ENCODE measurements at regions not wholly inside any gene's neighbourhood (a gene's known extent, or its start where the extent isn't known, plus 50 kb on each side); places are given as distances from the start of the nearest gene placed in this dataset.

DNA sequence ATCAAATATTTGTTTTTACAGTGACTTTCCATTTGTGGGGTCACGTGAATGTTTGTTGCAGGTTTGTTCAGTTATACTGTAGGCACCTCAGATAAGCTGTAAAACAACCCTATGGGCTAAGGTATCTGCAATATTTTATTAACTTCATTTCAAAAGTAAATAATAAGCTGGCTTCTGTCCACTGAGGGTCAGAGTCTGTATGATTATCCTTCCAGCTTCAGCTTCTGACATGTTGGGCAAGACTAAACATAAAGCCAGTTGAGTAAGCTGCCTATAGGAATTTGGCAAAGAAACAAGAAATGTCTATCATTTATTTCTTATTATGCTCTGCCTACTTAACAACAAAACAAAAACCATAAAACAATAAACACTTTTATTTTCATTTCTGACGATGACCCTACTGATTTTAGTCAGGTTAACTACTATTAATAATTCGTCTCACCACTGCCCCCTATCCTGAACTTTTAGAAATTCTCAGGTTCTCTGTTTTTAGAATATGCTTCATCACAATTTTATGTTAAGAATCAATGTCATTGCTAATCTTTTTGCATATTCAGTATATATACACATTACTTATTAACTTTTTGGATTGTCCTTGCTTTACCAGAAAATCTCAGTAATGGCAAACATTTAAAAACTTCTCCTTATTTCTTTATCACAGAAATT, 413.6 kb upstream of the ADAMTSL1 start:
- no peak overlapping the region for H3K27ac ChIP-seq (ENCODE audit: low read depth, low read length)
- H3F3A ChIP-seq (ENCODE audit: control insufficient read depth, insufficient read depth), result no peaks in the 10 kb centered on the region

DNA sequence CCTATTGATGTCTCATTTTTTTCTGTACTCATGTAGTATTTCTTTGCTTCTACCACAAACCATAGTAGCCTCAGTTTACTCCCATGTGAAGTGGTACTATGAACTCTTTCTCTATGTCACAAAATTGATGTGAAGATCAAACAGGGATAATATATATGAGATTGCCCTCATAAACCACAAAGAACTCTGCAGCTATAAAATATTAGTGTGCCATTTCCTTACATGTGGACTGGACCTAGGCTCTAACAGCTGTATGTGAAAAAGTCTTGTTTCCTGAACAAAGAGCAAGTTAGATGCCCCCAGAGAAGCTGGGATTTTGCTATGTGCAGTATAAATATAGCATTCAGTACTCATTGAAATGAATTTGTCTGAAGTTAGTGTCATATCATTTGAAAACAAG, 412.6 kb upstream of the ADAMTSL1 start:
- Histone ChIP-seq H3K4me1 (ENCODE audit: control insufficient read depth, low read length) (peaks cover 11% of the 10 kb centered on the region), H4K20me1 (ENCODE audit: control insufficient read depth, insufficient read depth, low read depth, low read length) (no peaks in the 10 kb centered on the region), H3K9me3 (ENCODE audit: control insufficient read depth, insufficient read depth, low read length) (no peaks in the 10 kb centered on the region), H3K4me2 (ENCODE audit: low read length) (no peak overlapping the region), H3F3A (ENCODE audit: control insufficient read depth, insufficient read depth) (no peaks in the 10 kb centered on the region), H3K79me2 (ENCODE audit: control insufficient read depth, low read length) (no peaks in the 10 kb centered on the region), H3K9me2 (replicated peaks; ENCODE audit: control insufficient read depth, low read length) (no peaks in the 10 kb centered on the region), H3K27ac (ENCODE audit: low read depth, low read length) (no peak overlapping the region), H3K4me3 (ENCODE audit: low read length) (no peak overlapping the region), H3K27me3 (ENCODE audit: control insufficient read depth, low read length) (peaks cover 9% of the 10 kb centered on the region), H3K36me3 (ENCODE audit: control insufficient read depth, low read length) (no peaks in the 10 kb centered on the region)
- TF ChIP-seq, protein P1, sequence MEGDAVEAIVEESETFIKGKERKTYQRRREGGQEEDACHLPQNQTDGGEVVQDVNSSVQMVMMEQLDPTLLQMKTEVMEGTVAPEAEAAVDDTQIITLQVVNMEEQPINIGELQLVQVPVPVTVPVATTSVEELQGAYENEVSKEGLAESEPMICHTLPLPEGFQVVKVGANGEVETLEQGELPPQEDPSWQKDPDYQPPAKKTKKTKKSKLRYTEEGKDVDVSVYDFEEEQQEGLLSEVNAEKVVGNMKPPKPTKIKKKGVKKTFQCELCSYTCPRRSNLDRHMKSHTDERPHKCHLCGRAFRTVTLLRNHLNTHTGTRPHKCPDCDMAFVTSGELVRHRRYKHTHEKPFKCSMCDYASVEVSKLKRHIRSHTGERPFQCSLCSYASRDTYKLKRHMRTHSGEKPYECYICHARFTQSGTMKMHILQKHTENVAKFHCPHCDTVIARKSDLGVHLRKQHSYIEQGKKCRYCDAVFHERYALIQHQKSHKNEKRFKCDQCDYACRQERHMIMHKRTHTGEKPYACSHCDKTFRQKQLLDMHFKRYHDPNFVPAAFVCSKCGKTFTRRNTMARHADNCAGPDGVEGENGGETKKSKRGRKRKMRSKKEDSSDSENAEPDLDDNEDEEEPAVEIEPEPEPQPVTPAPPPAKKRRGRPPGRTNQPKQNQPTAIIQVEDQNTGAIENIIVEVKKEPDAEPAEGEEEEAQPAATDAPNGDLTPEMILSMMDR (IDR thresholded peaks at IDR 0.05; ENCODE audit: low read depth, low read length, poor library complexity, severe bottlenecking), result no peak
- no peak for TF ChIP-seq EZH2phosphoT487 (IDR thresholded peaks at IDR 0.05; ENCODE audit: borderline replicate concordance, low read length)

More for the DNA sequence above, 413.6 kb upstream of the ADAMTSL1 start:
- Histone ChIP-seq H3K4me2 (ENCODE audit: low read length) (no peak overlapping the region), H3K27me3 (ENCODE audit: control insufficient read depth, low read length) (peaks cover 11% of the 10 kb centered on the region), H3K79me2 (ENCODE audit: control insufficient read depth, low read length) (no peaks in the 10 kb centered on the region), H3K9me3 (ENCODE audit: control insufficient read depth, insufficient read depth, low read length) (no peaks in the 10 kb centered on the region), H3K9me2 (replicated peaks; ENCODE audit: control insufficient read depth, low read length) (no peaks in the 10 kb centered on the region), H3K4me3 (ENCODE audit: low read length) (no peak overlapping the region), H3K36me3 (ENCODE audit: control insufficient read depth, low read length) (no peaks in the 10 kb centered on the region), H3K4me1 (ENCODE audit: control insufficient read depth, low read length) (peaks cover 13% of the 10 kb centered on the region), H4K20me1 (ENCODE audit: control insufficient read depth, insufficient read depth, low read depth, low read length) (no peaks in the 10 kb centered on the region)
- TF ChIP-seq, protein P1 (IDR thresholded peaks at IDR 0.05; ENCODE audit: low read depth, low read length, poor library complexity, severe bottlenecking), result peak; percentile 11
- no peak for TF ChIP-seq EZH2phosphoT487 (IDR thresholded peaks at IDR 0.05; ENCODE audit: borderline replicate concordance, low read length)

DNA sequence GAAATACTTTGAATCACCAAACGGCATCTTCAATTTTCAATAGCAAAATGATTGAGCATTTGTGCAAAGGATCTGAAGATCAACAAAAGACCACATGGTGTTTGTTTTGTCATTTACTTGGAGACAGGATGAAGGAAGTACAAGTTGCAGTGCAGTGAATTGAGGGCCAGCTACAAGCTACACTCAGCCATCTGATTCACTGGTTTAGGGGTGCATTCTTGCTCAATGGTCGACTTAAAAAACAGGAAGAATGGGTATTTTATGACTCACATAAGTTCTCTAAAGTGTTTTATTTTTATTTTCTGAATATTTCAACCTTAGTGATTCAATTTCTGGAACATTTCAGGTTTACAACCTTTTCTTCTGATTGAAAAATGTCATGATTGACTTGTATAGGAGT, 412.1 kb upstream of the ADAMTSL1 start:
- Histone ChIP-seq H3K4me2 (ENCODE audit: low read length) (no peak overlapping the region), H3K4me3 (ENCODE audit: low read length) (no peak overlapping the region), H4K20me1 (ENCODE audit: control insufficient read depth, insufficient read depth, low read depth, low read length) (no peaks in the 10 kb centered on the region)

More for the DNA sequence above, 412.1 kb upstream of the ADAMTSL1 start:
- TF ChIP-seq, protein P1 (IDR thresholded peaks at IDR 0.05; ENCODE audit: low read depth, low read length, poor library complexity, severe bottlenecking), result no peak
- no peak for TF ChIP-seq EZH2phosphoT487 (IDR thresholded peaks at IDR 0.05; ENCODE audit: borderline replicate concordance, low read length)
- H3K36me3 ChIP-seq (ENCODE audit: control insufficient read depth, low read length), result no peaks in the 10 kb centered on the region
- H3K79me2 ChIP-seq (ENCODE audit: control insufficient read depth, low read length), result no peaks in the 10 kb centered on the region
- H3F3A ChIP-seq (ENCODE audit: control insufficient read depth, insufficient read depth), result no peaks in the 10 kb centered on the region
- H3K4me1 ChIP-seq (ENCODE audit: control insufficient read depth, low read length), result peaks cover 6% of the 10 kb centered on the region
- no peaks in the 10 kb centered on the region for H3K9me2 ChIP-seq (replicated peaks; ENCODE audit: control insufficient read depth, low read length)
- H3K27me3 ChIP-seq (ENCODE audit: control insufficient read depth, low read length), result peaks cover 7% of the 10 kb centered on the region
- no peak overlapping the region for H3K27ac ChIP-seq (ENCODE audit: low read depth, low read length)
- H3K9me3 ChIP-seq (ENCODE audit: control insufficient read depth, insufficient read depth, low read length), result no peaks in the 10 kb centered on the region

Data from DOHH2 (cell line).